Upper lobe of left lung (tissue), 6 donors: ENCODE measurements at regions not wholly inside any gene's neighbourhood (a gene's known extent, or its start where the extent isn't known, plus 50 kb on each side); places are given as distances from the start of the nearest gene placed in this dataset.

Experiments used
- ATAC-seq, 2 donors: fragments of 200-7000 bp; cut with Tn5 transposase; one replicate each; pipeline ENCODE4 v1.9.1; 2022; ENCODE audit warnings: mild to moderate bottlenecking in 2 of 2, moderate library complexity in 2 of 2; ENCODE audit not compliant: low FRiP score in 2 of 2
- DNase-seq, 2 donors: peaks; one replicate each; pipeline ENCODE4 v3.0.0-alpha.2; 2019 to 2020
- H3K27ac ChIP-seq, 4 donors: fragments of 200-600 bp; sonication (generic); one replicate each; pipeline ENCODE4 v1.5.1; 2016 to 2019
- H3K27me3 ChIP-seq, 4 donors: fragments of 200-600 bp; sonication (generic); one replicate each; pipeline ENCODE4 v1.5.1; 2017 to 2019
- H3K36me3 ChIP-seq, 4 donors: fragments of 200-600 bp; sonication (generic); one replicate each; pipeline ENCODE4 v1.5.1; 2016 to 2019
- H3K4me1 ChIP-seq, 4 donors: fragments of 200-600 bp; sonication (generic); one replicate each; pipeline ENCODE4 v1.5.1; 2018 to 2019
- H3K4me3 ChIP-seq, 4 donors: fragments of 200-600 bp; sonication (generic); one replicate each; pipeline ENCODE4 v1.5.1; 2017 to 2019; ENCODE audit warnings: mild to moderate bottlenecking in 2 of 4, moderate library complexity in 1 of 4
- H3K9me3 ChIP-seq, 4 donors: fragments of 200-600 bp; sonication (generic); one replicate each; pipeline ENCODE4 v1.5.1; 2018 to 2019
- EP300 ChIP-seq, 4 donors: sonication (generic); formaldehyde crosslinking; IDR thresholded peaks; one replicate each; pipeline ENCODE4 v1.5.1; 2017; ENCODE audit warnings: antibody characterized with exemption in 4 of 4, control low read depth in 2 of 4
- POLR2A ChIP-seq, 4 donors: fragments of 450-650 bp; IDR thresholded peaks; one replicate each; pipeline ENCODE4 v1.5.1; 2016 to 2017; ENCODE audit warnings: antibody characterized with exemption in 4 of 4, mild to moderate bottlenecking in 2 of 4
- POLR2AphosphoS5 ChIP-seq, 2 donors: sonication (generic); formaldehyde crosslinking; IDR thresholded peaks; one replicate each; pipeline ENCODE4 v1.5.1; 2017; ENCODE audit warnings: antibody characterized with exemption in 2 of 2
- WGBS, 2 donors: methylation state at CpG; one replicate each; pipeline ENCODE4 v1.1.5; 2017 to 2018; 5-methylcytosine and 5-hydroxymethylcytosine counted together
- TF ChIP-seq, protein P1 (sequence below), 6 experiments: fragments of 450-650 bp in 4 of 6; fragments of 200-600 bp in 2 of 6; sonication (generic) in 2 of 6; IDR thresholded peaks; one replicate each; pipeline ENCODE4 v1.5.1; 2016 to 2019; ENCODE audit warnings: antibody characterized with exemption in 6 of 6
- donor health status: DM: no; HTN: no; CAD: no; lungs with moderate emphysema.
- donor health status: DM: no; HTN: yes; CAD: no; lungs with severe emphysema.

GRCh38 chr12:41122894-41123293 lies 65.2 kb upstream of the PDZRN4 start:
- no peaks in the 10 kb centered on the region for H3K27me3 ChIP-seq
- no peaks in the 10 kb centered on the region for H3K36me3 ChIP-seq
- ATAC-seq (peak in 1 of 2 donors; percentile 28), DNase-seq (no peak)
- 43 to 47% methylated on average over 3 of the region's 3 CpGs for WGBS, 2 donors
- no peaks in the 10 kb centered on the region for H3K4me1 ChIP-seq
- H3K9me3 ChIP-seq = no peaks in the 10 kb centered on the region
- H3K27ac ChIP-seq = no peak overlapping the region
- H3K4me3 ChIP-seq = no peak overlapping the region
- TF ChIP-seq POLR2A (IDR thresholded peaks at IDR 0.05) = no peak
- TF ChIP-seq, protein P1, sequence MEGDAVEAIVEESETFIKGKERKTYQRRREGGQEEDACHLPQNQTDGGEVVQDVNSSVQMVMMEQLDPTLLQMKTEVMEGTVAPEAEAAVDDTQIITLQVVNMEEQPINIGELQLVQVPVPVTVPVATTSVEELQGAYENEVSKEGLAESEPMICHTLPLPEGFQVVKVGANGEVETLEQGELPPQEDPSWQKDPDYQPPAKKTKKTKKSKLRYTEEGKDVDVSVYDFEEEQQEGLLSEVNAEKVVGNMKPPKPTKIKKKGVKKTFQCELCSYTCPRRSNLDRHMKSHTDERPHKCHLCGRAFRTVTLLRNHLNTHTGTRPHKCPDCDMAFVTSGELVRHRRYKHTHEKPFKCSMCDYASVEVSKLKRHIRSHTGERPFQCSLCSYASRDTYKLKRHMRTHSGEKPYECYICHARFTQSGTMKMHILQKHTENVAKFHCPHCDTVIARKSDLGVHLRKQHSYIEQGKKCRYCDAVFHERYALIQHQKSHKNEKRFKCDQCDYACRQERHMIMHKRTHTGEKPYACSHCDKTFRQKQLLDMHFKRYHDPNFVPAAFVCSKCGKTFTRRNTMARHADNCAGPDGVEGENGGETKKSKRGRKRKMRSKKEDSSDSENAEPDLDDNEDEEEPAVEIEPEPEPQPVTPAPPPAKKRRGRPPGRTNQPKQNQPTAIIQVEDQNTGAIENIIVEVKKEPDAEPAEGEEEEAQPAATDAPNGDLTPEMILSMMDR (IDR thresholded peaks at IDR 0.05) = no peak
- TF ChIP-seq POLR2AphosphoS5 (IDR thresholded peaks at IDR 0.05) = no peak
- TF ChIP-seq EP300 (IDR thresholded peaks at IDR 0.05) = no peak

DNA sequence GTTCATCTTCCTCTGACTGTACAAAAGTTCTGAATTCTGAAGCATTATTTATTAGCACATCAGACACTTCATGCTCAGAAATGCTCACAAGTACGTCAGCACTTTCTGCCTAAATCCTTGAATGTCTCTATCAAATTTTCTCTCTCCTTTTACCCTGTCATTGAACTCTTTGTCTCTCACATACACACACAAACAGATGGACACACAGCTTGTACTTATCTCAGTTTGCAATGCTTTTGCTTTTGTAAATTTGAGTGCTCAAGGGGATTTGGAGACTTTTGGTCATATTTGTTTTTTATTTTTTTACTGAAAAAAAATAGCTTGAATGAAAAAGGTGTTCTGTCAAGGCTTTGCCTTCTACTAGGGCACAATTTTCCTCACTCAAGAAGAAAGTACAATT lies 64.2 kb upstream of the PDZRN4 start:
- TF ChIP-seq EP300 (IDR thresholded peaks at IDR 0.05) (no peak), POLR2AphosphoS5 (IDR thresholded peaks at IDR 0.05) (no peak), POLR2A (IDR thresholded peaks at IDR 0.05) (no peak)
- TF ChIP-seq, protein P1 (IDR thresholded peaks at IDR 0.05) = no peak
- H3K9me3 ChIP-seq = no peaks in the 10 kb centered on the region
- DNase-seq (no peak), ATAC-seq (no peak)
- 78 to 79% methylated on average over 1 of the region's 1 CpG for WGBS, 2 donors
- H3K27ac ChIP-seq = no peak overlapping the region
- no peaks in the 10 kb centered on the region for H3K27me3 ChIP-seq
- H3K4me3 ChIP-seq = no peak overlapping the region
- no peaks in the 10 kb centered on the region for H3K36me3 ChIP-seq
- no peaks in the 10 kb centered on the region for H3K4me1 ChIP-seq
